ENCODE measurements at regions not wholly inside any gene's neighbourhood (a gene's known extent, or its start where the extent isn't known, plus 50 kb on each side); places are given as distances from the start of the nearest gene placed in this dataset.

- TF ChIP-seq POLR2A (IDR thresholded peaks at IDR 0.05) (no peak), CTCF (IDR thresholded peaks at IDR 0.05) (no peak), POLR2AphosphoS5 (IDR thresholded peaks at IDR 0.05) (no peak), EP300 (IDR thresholded peaks at IDR 0.05) (no peak)
These were observed 339.1 kb downstream of the PAPSS1 start for GRCh38 chr4:107380836-107381438.
